ENCODE measurements at regions not wholly inside any gene's neighbourhood (a gene's known extent, or its start where the extent isn't known, plus 50 kb on each side); places are given as distances from the start of the nearest gene placed in this dataset.
"Not testable (repeated sequence)": the region's sequence is repeated elsewhere in the genome, so short reads cannot be mapped to it uniquely, and the experiment has no call there.

GRCh38 chr5:152642880-152643279 lies 237.8 kb upstream of the NMUR2 start:
- peaks cover 0 to 3% (median 2%) of the 10 kb centered on the region in 3 donors for H3K27me3 Mint-ChIP-seq (ENCODE audit: low read depth in 3 of 3)
- DNase-seq, result no peak
- H3K36me3 Mint-ChIP-seq, result no peaks in the 10 kb centered on the region
- no peaks in the 10 kb centered on the region for H3K4me1 Mint-ChIP-seq
- no peak overlapping the region for H3K4me3 Mint-ChIP-seq
- peaks cover 0 to 15% (median under 1%) of the 10 kb centered on the region in 6 donors for H3K9me3 Mint-ChIP-seq
- no peak overlapping the region for H3K27ac Mint-ChIP-seq

DNA sequence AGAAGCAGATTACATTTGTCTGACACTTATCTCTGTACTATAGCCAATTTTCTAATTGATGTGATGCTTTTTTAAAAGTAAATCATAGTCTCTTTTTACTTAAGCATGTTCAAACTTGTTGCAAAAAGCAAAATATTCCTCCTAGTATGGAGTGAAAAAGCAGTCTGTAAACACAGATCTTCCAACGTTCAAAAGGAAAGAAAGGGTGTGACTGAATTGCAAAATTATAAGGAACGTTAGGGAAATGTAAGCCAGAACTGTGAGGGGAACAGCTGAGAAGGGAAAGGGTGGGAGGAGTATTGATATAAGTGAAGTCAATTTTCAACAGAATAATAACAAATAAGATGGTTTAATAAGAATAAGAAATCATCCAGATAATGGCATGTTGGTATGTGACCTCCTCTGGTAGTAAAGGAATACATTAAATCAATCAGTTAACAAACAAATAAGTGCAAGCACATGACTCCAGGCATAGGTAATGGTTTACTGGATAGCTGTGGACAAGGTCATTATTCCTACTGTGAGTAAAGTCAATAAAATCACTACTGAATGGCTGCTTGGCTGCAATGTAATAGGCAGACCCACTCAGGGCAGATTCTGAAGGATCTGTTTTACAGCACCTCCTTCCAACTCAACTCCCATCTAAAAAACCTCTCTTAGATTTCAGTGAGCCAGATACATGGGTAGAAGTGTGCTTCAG lies 239.1 kb upstream of the NMUR2 start:
- no peak for DNase-seq
- H3K27me3 Mint-ChIP-seq (ENCODE audit: low read depth in 3 of 3), result peaks cover 0 to 4% (median 2%) of the 10 kb centered on the region in 3 donors
- H3K36me3 Mint-ChIP-seq, result no peaks in the 10 kb centered on the region
- H3K4me1 Mint-ChIP-seq, result no peaks in the 10 kb centered on the region
- no peak overlapping the region for H3K27ac Mint-ChIP-seq
- peaks cover 0 to 15% (median 2%) of the 10 kb centered on the region in 6 donors for H3K9me3 Mint-ChIP-seq
- no peak overlapping the region for H3K4me3 Mint-ChIP-seq

GRCh38 chr5:152649609-152650008 lies 244.5 kb upstream of the NMUR2 start:
- Mint-ChIP-seq H3K4me1 (no peaks in the 10 kb centered on the region), H3K9me3 (peaks cover 0 to 4% (median 0%) of the 10 kb centered on the region in 6 donors), H3K27ac (no peak overlapping the region), H3K27me3 (ENCODE audit: low read depth in 3 of 3) (peaks cover 0 to 3% (median 0%) of the 10 kb centered on the region in 3 donors), H3K36me3 (no peaks in the 10 kb centered on the region), H3K4me3 (no peak overlapping the region)
- no peak for DNase-seq

DNA sequence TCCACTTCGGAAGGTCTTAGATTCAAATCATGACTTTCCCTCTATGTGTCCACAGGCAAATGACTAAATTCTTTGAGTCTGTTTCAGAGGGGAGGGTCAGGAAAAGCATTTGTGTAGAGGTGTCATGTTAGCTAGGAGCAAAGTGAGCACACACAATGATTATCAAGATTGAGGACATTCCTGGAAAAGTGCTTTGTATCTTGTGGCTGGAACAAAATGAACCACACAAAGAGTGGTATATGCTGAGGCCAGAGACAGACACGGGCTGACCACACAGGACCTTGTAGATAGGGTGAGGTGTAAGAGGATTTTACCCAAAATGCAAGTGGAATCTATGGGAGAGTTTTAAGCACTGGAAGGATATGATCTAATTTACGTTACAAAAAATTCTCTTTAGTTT lies 245.3 kb upstream of the NMUR2 start:
- Mint-ChIP-seq H3K4me1 (no peaks in the 10 kb centered on the region), H3K9me3 (peaks cover 0 to 4% (median 0%) of the 10 kb centered on the region in 6 donors), H3K27ac (no peak overlapping the region), H3K4me3 (no peak overlapping the region), H3K36me3 (no peaks in the 10 kb centered on the region), H3K27me3 (ENCODE audit: low read depth in 3 of 3) (peaks cover 0 to 3% (median 0%) of the 10 kb centered on the region in 3 donors)
- DNase-seq, result no peak

GRCh38 chr5:152659470-152659869 lies 254.4 kb upstream of the NMUR2 start:
- H3K27me3 Mint-ChIP-seq (ENCODE audit: low read depth in 3 of 3); DNase-seq; H3K4me1 Mint-ChIP-seq; H3K4me3 Mint-ChIP-seq; H3K36me3 Mint-ChIP-seq; H3K9me3 Mint-ChIP-seq; H3K27ac Mint-ChIP-seq: not testable (repeated sequence)

- H3K36me3 Mint-ChIP-seq, result no peaks in the 10 kb centered on the region
- peaks cover 0 to 3% (median 0%) of the 10 kb centered on the region in 6 donors for H3K9me3 Mint-ChIP-seq
- H3K27ac Mint-ChIP-seq, result no peak overlapping the region
- no peaks in the 10 kb centered on the region for H3K4me1 Mint-ChIP-seq
- no peak overlapping the region for H3K4me3 Mint-ChIP-seq
- no peak for DNase-seq
- H3K27me3 Mint-ChIP-seq (ENCODE audit: low read depth in 3 of 3), result no peaks in the 10 kb centered on the region
These were observed 268.5 kb upstream of the NMUR2 start for GRCh38 chr5:152673601-152674000.

- Mint-ChIP-seq H3K27me3 (ENCODE audit: low read depth in 3 of 3) (no peaks in the 10 kb centered on the region), H3K27ac (no peak overlapping the region), H3K4me1 (no peaks in the 10 kb centered on the region), H3K36me3 (peaks cover 0 to under 1% (median 0%) of the 10 kb centered on the region in 3 donors), H3K4me3 (no peak overlapping the region), H3K9me3 (peaks cover 0 to 3% (median 1%) of the 10 kb centered on the region in 6 donors)
- no peak for DNase-seq
These were observed 269.3 kb upstream of the NMUR2 start for GRCh38 chr5:152674403-152674802.

- no peak overlapping the region for H3K4me3 Mint-ChIP-seq
- peaks cover 0 to 4% (median 0%) of the 10 kb centered on the region in 3 donors for H3K36me3 Mint-ChIP-seq
- H3K27ac Mint-ChIP-seq, result no peak overlapping the region
- H3K4me1 Mint-ChIP-seq, result no peaks in the 10 kb centered on the region
- DNase-seq, result no peak
- H3K27me3 Mint-ChIP-seq (ENCODE audit: low read depth in 3 of 3), result no peaks in the 10 kb centered on the region
- peaks cover 0 to 6% (median 3%) of the 10 kb centered on the region in 6 donors for H3K9me3 Mint-ChIP-seq
These were observed 271.1 kb upstream of the NMUR2 start for GRCh38 chr5:152676196-152676595.

- peaks cover 0 to 4% (median 0%) of the 10 kb centered on the region in 3 donors for H3K36me3 Mint-ChIP-seq
- peaks cover 2 to 30% (median 7%) of the 10 kb centered on the region in 6 donors for H3K9me3 Mint-ChIP-seq
- no peak overlapping the region for H3K27ac Mint-ChIP-seq
- H3K4me1 Mint-ChIP-seq, result no peaks in the 10 kb centered on the region
- H3K27me3 Mint-ChIP-seq (ENCODE audit: low read depth in 3 of 3), result no peaks in the 10 kb centered on the region
- no peak for DNase-seq
- no peak overlapping the region for H3K4me3 Mint-ChIP-seq
These were observed 278.1 kb upstream of the NMUR2 start for GRCh38 chr5:152683205-152683604.

- Mint-ChIP-seq H3K4me1 (no peaks in the 10 kb centered on the region), H3K27me3 (ENCODE audit: low read depth in 3 of 3) (no peaks in the 10 kb centered on the region), H3K27ac (no peak overlapping the region), H3K36me3 (no peaks in the 10 kb centered on the region), H3K9me3 (peaks cover 0 to 24% (median 5%) of the 10 kb centered on the region in 6 donors), H3K4me3 (no peak overlapping the region)
- no peak for DNase-seq
These were observed 281.9 kb upstream of the NMUR2 start for GRCh38 chr5:152686931-152687330.

DNA sequence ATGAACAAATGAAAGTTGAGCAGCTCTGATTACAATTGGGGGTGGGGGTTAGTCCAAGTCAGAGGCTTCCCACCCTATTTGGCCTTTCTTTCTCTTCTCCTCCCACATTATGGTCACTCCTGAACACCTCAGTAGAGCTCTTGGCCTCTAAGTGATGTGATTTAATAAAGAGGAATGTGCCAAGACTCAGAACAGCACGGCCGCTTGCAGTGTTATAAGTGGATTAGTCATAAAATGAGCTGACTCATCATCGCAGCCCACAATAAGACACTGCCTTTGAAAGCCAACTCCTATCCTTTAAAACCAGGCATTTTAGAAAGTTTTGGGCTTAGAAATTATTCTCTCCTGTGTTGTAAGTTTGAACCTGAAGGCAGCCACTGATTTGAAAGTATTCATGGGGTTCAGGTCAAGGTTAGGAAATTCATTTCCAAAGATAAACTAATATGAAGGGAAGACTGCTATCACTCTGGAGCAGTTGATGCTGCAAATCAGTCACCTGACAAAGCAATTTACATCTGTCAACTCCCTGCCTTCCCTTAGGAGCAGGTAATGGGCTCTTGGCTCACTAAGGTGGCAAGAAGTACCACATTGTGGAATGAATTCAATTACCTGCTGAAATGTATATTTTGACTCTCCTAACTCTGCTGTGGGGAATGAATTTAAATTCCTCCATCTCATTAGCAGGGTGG lies 283.6 kb upstream of the NMUR2 start:
- H3K27ac Mint-ChIP-seq, result no peak overlapping the region
- peaks cover 0 to 28% (median 5%) of the 10 kb centered on the region in 6 donors for H3K9me3 Mint-ChIP-seq
- DNase-seq, result no peak
- H3K27me3 Mint-ChIP-seq (ENCODE audit: low read depth in 3 of 3), result no peaks in the 10 kb centered on the region
- no peaks in the 10 kb centered on the region for H3K36me3 Mint-ChIP-seq
- no peak overlapping the region for H3K4me3 Mint-ChIP-seq
- H3K4me1 Mint-ChIP-seq, result no peaks in the 10 kb centered on the region

- no peak for DNase-seq
- Mint-ChIP-seq H3K4me3 (no peak overlapping the region), H3K9me3 (peaks cover 0 to 28% (median 5%) of the 10 kb centered on the region in 6 donors), H3K4me1 (no peaks in the 10 kb centered on the region), H3K36me3 (no peaks in the 10 kb centered on the region), H3K27me3 (ENCODE audit: low read depth in 3 of 3) (no peaks in the 10 kb centered on the region), H3K27ac (no peak overlapping the region)
These were observed 284.2 kb upstream of the NMUR2 start for GRCh38 chr5:152689250-152689711.

DNA sequence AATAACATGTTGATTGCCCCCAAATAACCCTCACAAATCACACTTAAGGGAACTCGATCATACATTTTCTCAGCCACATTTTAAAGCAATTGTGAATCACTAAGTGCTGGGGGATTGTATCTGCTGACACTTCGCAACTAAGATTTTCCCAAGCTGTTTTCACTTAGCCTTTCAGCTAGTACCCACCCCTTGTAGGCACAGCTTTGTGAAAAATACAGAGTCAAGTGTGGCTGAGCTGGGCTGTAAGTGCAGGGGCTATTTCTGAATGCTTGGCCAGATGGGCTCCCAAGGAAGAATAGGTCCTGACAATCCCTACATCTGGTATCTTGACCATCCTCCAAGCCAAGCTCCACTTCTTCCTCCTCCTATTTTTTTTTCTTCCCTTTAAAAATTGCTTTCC lies 289.2 kb upstream of the NMUR2 start:
- Mint-ChIP-seq H3K36me3 (no peaks in the 10 kb centered on the region), H3K4me3 (no peak overlapping the region), H3K27ac (no peak overlapping the region), H3K27me3 (ENCODE audit: low read depth in 3 of 3) (no peaks in the 10 kb centered on the region), H3K9me3 (peaks cover 0 to 9% (median 3%) of the 10 kb centered on the region in 6 donors), H3K4me1 (no peaks in the 10 kb centered on the region)
- no peak for DNase-seq

- Mint-ChIP-seq H3K4me3 (no peak overlapping the region), H3K36me3 (peaks cover 0 to 3% (median 0%) of the 10 kb centered on the region in 3 donors), H3K9me3 (peaks cover 1 to 19% (median 12%) of the 10 kb centered on the region in 6 donors), H3K27me3 (ENCODE audit: low read depth in 3 of 3) (peaks cover 0 to 2% (median 0%) of the 10 kb centered on the region in 3 donors), H3K4me1 (no peaks in the 10 kb centered on the region), H3K27ac (no peak overlapping the region)
- DNase-seq, result no peak
These were observed 296.3 kb upstream of the NMUR2 start for GRCh38 chr5:152701305-152701949.
